GM19452 (cell line): ENCODE measurements at regions not wholly inside any gene's neighbourhood (a gene's known extent, or its start where the extent isn't known, plus 50 kb on each side); places are given as distances from the start of the nearest gene placed in this dataset.
"Not testable (repeated sequence)": the region's sequence is repeated elsewhere in the genome, so short reads cannot be mapped to it uniquely, and the experiment has no call there.

Experiments
- ATAC-seq: cut with Tn5 transposase; IDR thresholded peaks from one replicate; pipeline ENCODE4 v1.9.1; 2021; ENCODE audit not compliant: unreplicated experiment

- ATAC-seq, result no peak
Measured at GRCh38 chr3:102896851-102897621, 462.2 kb downstream of the ZPLD1 start.

- ATAC-seq, result no peak
Measured at GRCh38 chr3:102904629-102905028, 469.8 kb downstream of the ZPLD1 start.

GRCh38 chr3:102905811-102906210 lies 471.0 kb downstream of the ZPLD1 start:
- ATAC-seq, result no peak

- ATAC-seq, result no peak
Measured at GRCh38 chr3:102906818-102907217, 472.0 kb downstream of the ZPLD1 start.

- ATAC-seq, result no peak
Measured at GRCh38 chr3:102909904-102910303, 475.1 kb downstream of the ZPLD1 start.

GRCh38 chr3:102916532-102916931 lies 481.7 kb downstream of the ZPLD1 start:
- ATAC-seq, result no peak

- ATAC-seq, result no peak
Measured at GRCh38 chr3:102926618-102927017, 491.8 kb downstream of the ZPLD1 start.

GRCh38 chr3:102933377-102933776 lies 498.6 kb downstream of the ZPLD1 start:
- no peak for ATAC-seq

GRCh38 chr3:102936511-102937045 lies 501.8 kb downstream of the ZPLD1 start:
- ATAC-seq, result no peak

GRCh38 chr3:102941786-102942185 lies 507.0 kb downstream of the ZPLD1 start:
- no peak for ATAC-seq

- not testable (repeated sequence) for ATAC-seq
Measured at GRCh38 chr3:102946445-102946844, 511.6 kb downstream of the ZPLD1 start.

- no peak for ATAC-seq
Measured at GRCh38 chr3:102972350-102972749, 537.5 kb downstream of the ZPLD1 start.

GRCh38 chr3:102974333-102974732 lies 539.5 kb downstream of the ZPLD1 start:
- ATAC-seq, result no peak

- ATAC-seq, result no peak
Measured at GRCh38 chr3:102979191-102979590, 544.4 kb downstream of the ZPLD1 start.

GRCh38 chr3:102979682-102980354 lies 545.0 kb downstream of the ZPLD1 start:
- no peak for ATAC-seq

- ATAC-seq, result no peak
Measured at GRCh38 chr3:102980355-102980696, 545.5 kb downstream of the ZPLD1 start.

- ATAC-seq, result no peak
Measured at GRCh38 chr3:103002425-103003176, 567.8 kb downstream of the ZPLD1 start.

GRCh38 chr3:103006526-103007183 lies 571.8 kb downstream of the ZPLD1 start:
- ATAC-seq, result no peak

GRCh38 chr3:103009609-103010008 lies 574.8 kb downstream of the ZPLD1 start:
- no peak for ATAC-seq

- ATAC-seq, result no peak
Measured at GRCh38 chr3:103025880-103026279, 591.1 kb downstream of the ZPLD1 start.

- no peak for ATAC-seq
Measured at GRCh38 chr3:103033841-103034240, 599.0 kb downstream of the ZPLD1 start.
